Breast epithelium (tissue), 4 donors: ENCODE measurements at regions not wholly inside any gene's neighbourhood (a gene's known extent, or its start where the extent isn't known, plus 50 kb on each side); places are given as distances from the start of the nearest gene placed in this dataset.

Experiments
- DNase-seq, 2 donors: peaks; one replicate each; pipeline ENCODE4 v3.0.0-alpha.2; 2019; ENCODE audit warnings: low spot score in 2 of 2
- H3K27ac ChIP-seq, 2 donors: fragments of 200-600 bp; sonication (generic) in 1 of 2; one replicate each; pipeline ENCODE4 v1.5.1; 2016 to 2019; ENCODE audit warnings: mild to moderate bottlenecking in 1 of 2
- H3K27me3 ChIP-seq, 2 donors: fragments of 200-600 bp; sonication (generic) in 1 of 2; one replicate each; pipeline versions ENCODE4 v1.5.1 to v1.6.0; 2017 to 2019; ENCODE audit warnings: control low read depth in 1 of 2, mild to moderate bottlenecking in 1 of 2
- H3K36me3 ChIP-seq: fragments of 200-600 bp; one replicate; pipeline ENCODE4 v1.5.1; 2019
- H3K4me1 ChIP-seq, 2 donors: fragments of 200-600 bp; sonication (generic); one replicate each; pipeline ENCODE4 v1.5.1; 2016 to 2019; ENCODE audit warnings: control low read depth in 1 of 2
- H3K4me3 ChIP-seq, 3 donors: fragments of 200-600 bp; sonication (generic); 1 replicate in 2 of 3; 2 replicates in 1 of 3; pipeline ENCODE4 v1.5.1; 2016 to 2019; ENCODE audit warnings: mild to moderate bottlenecking in 3 of 3, moderate library complexity in 2 of 3
- H3K9me3 ChIP-seq, 2 donors: fragments of 200-600 bp; sonication (generic) in 1 of 2; one replicate each; pipeline ENCODE4 v1.5.1; 2016 to 2019; ENCODE audit warnings: control low read depth in 1 of 2
- POLR2A ChIP-seq: fragments of 450-650 bp; IDR thresholded peaks from one replicate; pipeline ENCODE4 v1.6.1; 2016; ENCODE audit warnings: antibody characterized with exemption, mild to moderate bottlenecking, moderate library complexity
- POLR2AphosphoS5 ChIP-seq, 3 donors: sonication (generic); formaldehyde crosslinking; IDR thresholded peaks; one replicate each; pipeline ENCODE4 v1.6.1; 2017; ENCODE audit warnings: antibody characterized with exemption in 3 of 3
- intact Hi-C: fragments of 100-400 bp; cut with DNase I; formaldehyde crosslinking; loops from one replicate; pipeline ENCODE4 v1.15.1; 2023; ENCODE audit warnings: low total_unique reads
- TF ChIP-seq, protein P1 (sequence below), 3 donors: fragments of 450-650 bp; IDR thresholded peaks; one replicate each; pipeline ENCODE4 v1.5.1; 2016 to 2017; ENCODE audit warnings: antibody characterized with exemption in 3 of 3, mild to moderate bottlenecking in 3 of 3, moderate library complexity in 3 of 3

GRCh38 chr2:76472946-76473345 is 762.2 kb upstream of the GCFC2 start:
- Histone ChIP-seq H3K36me3 (no peaks in the 10 kb centered on the region), H3K4me3 (no peak overlapping the region), H3K27ac (no peak overlapping the region), H3K9me3 (no peaks in the 10 kb centered on the region), H3K4me1 (no peaks in the 10 kb centered on the region), H3K27me3 (no peaks in the 10 kb centered on the region)
- intact Hi-C loops = no loop called here
- DNase-seq = no peak
- TF ChIP-seq, protein P1, sequence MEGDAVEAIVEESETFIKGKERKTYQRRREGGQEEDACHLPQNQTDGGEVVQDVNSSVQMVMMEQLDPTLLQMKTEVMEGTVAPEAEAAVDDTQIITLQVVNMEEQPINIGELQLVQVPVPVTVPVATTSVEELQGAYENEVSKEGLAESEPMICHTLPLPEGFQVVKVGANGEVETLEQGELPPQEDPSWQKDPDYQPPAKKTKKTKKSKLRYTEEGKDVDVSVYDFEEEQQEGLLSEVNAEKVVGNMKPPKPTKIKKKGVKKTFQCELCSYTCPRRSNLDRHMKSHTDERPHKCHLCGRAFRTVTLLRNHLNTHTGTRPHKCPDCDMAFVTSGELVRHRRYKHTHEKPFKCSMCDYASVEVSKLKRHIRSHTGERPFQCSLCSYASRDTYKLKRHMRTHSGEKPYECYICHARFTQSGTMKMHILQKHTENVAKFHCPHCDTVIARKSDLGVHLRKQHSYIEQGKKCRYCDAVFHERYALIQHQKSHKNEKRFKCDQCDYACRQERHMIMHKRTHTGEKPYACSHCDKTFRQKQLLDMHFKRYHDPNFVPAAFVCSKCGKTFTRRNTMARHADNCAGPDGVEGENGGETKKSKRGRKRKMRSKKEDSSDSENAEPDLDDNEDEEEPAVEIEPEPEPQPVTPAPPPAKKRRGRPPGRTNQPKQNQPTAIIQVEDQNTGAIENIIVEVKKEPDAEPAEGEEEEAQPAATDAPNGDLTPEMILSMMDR (IDR thresholded peaks at IDR 0.05) = no peak
- TF ChIP-seq POLR2AphosphoS5 (IDR thresholded peaks at IDR 0.05) (no peak), POLR2A (no peak)

GRCh38 chr2:76469066-76469465 is 758.4 kb upstream of the GCFC2 start:
- H3K27me3 ChIP-seq = no peaks in the 10 kb centered on the region
- H3K4me3 ChIP-seq = no peak overlapping the region
- DNase-seq = no peak
- H3K27ac ChIP-seq = no peak overlapping the region
- no peaks in the 10 kb centered on the region for H3K9me3 ChIP-seq
- no peaks in the 10 kb centered on the region for H3K4me1 ChIP-seq
- no peak for TF ChIP-seq POLR2A
- no peak for TF ChIP-seq POLR2AphosphoS5 (IDR thresholded peaks at IDR 0.05)
- TF ChIP-seq, protein P1 (IDR thresholded peaks at IDR 0.05) = no peak
- intact Hi-C loops = no loop called here
- no peaks in the 10 kb centered on the region for H3K36me3 ChIP-seq

DNA sequence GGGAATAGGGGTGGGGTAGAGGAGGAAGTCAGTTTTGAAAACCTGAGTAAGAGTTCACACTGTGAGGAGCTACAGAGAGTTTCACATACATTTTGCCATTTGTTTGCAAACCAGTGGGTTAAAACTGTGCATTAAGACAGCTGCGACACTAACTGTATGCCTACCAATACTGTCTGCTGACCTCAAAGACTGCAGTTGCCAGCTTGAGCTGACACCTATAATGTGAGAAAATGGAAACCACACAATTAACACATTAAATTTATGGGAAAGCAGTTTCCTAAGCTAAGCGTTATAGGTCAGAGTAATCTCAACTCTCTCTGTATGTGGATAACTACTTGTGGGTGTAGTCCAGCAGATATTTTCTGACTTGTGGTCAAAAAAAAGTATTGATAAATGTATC is 756.6 kb upstream of the GCFC2 start:
- Histone ChIP-seq H3K4me1 (no peaks in the 10 kb centered on the region), H3K27ac (no peak overlapping the region), H3K9me3 (no peaks in the 10 kb centered on the region), H3K27me3 (no peaks in the 10 kb centered on the region), H3K36me3 (no peaks in the 10 kb centered on the region), H3K4me3 (no peak overlapping the region)
- TF ChIP-seq, protein P1 (IDR thresholded peaks at IDR 0.05) = no peak
- no peak for TF ChIP-seq POLR2AphosphoS5 (IDR thresholded peaks at IDR 0.05)
- TF ChIP-seq POLR2A = no peak
- DNase-seq = no peak
- intact Hi-C loops = no loop called here

DNA sequence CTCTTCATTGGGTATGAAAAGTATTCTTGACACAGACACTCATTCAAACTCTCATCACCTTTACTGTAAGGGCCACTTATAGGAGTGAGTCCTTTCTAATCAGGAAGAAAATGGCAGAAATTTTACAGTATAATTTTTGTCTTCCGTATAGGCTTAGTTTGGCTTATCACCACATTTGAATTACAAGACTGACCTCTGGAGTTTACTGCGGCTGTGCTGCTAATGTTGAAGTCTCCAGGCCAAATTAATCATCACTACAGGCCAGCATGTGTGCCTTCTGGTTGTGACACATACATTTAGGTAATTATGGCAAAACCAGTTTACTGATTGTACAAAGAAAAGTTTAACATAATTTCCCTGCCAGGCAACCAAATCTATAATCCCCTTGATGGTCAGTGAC is 753.6 kb upstream of the GCFC2 start:
- no peak for DNase-seq
- H3K27me3 ChIP-seq = no peaks in the 10 kb centered on the region
- H3K27ac ChIP-seq = no peak overlapping the region
- no peak for TF ChIP-seq POLR2AphosphoS5 (IDR thresholded peaks at IDR 0.05)
- TF ChIP-seq, protein P1 (IDR thresholded peaks at IDR 0.05) = no peak
- TF ChIP-seq POLR2A = no peak
- no peaks in the 10 kb centered on the region for H3K36me3 ChIP-seq
- H3K9me3 ChIP-seq = no peaks in the 10 kb centered on the region
- intact Hi-C loops = no loop called here
- H3K4me3 ChIP-seq = no peak overlapping the region
- H3K4me1 ChIP-seq = no peaks in the 10 kb centered on the region

DNA sequence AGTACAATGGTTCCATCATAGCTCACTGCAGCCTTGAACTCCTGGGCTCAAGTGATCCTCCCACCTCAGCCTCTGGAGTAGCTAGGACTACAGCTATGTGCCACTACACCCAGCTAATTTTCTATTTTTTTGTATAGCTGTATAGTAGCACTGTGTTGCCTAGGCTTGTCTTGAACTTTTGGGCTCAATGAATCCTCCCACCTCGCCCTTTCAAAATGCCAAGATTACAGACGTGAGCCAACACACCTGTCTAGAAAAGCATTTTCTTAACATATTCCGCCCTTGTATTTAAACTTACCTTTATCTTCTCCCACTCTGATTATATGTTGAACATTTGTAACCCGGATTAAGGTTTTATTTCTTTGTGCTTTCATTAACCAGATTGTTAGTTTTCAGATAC is 750.7 kb upstream of the GCFC2 start:
- H3K4me1 ChIP-seq = no peaks in the 10 kb centered on the region
- no peak overlapping the region for H3K4me3 ChIP-seq
- no peaks in the 10 kb centered on the region for H3K36me3 ChIP-seq
- no peaks in the 10 kb centered on the region for H3K27me3 ChIP-seq
- H3K9me3 ChIP-seq = no peaks in the 10 kb centered on the region
- H3K27ac ChIP-seq = no peak overlapping the region
- no peak for DNase-seq
- intact Hi-C loops = no loop called here
- TF ChIP-seq POLR2A (no peak), POLR2AphosphoS5 (IDR thresholded peaks at IDR 0.05) (no peak)

- H3K4me3 ChIP-seq = no peak overlapping the region
- intact Hi-C loops = no loop called here
- H3K36me3 ChIP-seq = no peaks in the 10 kb centered on the region
- H3K9me3 ChIP-seq = no peaks in the 10 kb centered on the region
- no peak overlapping the region for H3K27ac ChIP-seq
- no peaks in the 10 kb centered on the region for H3K4me1 ChIP-seq
- DNase-seq = no peak
- H3K27me3 ChIP-seq = no peaks in the 10 kb centered on the region
- no peak for TF ChIP-seq POLR2A
- TF ChIP-seq, protein P1 (IDR thresholded peaks at IDR 0.05) = no peak
- no peak for TF ChIP-seq POLR2AphosphoS5 (IDR thresholded peaks at IDR 0.05)
Measured at GRCh38 chr2:76455910-76456309, 745.2 kb upstream of the GCFC2 start.
